GM19324 (cell line): ENCODE measurements at regions not wholly inside any gene's neighbourhood (a gene's known extent, or its start where the extent isn't known, plus 50 kb on each side); places are given as distances from the start of the nearest gene placed in this dataset.
"Not testable (repeated sequence)": the region's sequence is repeated elsewhere in the genome, so short reads cannot be mapped to it uniquely, and the experiment has no call there.

ENCODE experiments used
- ATAC-seq: cut with Tn5 transposase; IDR thresholded peaks from one replicate; pipeline ENCODE4 v1.9.1; 2021; ENCODE audit warnings: mild to moderate bottlenecking, moderate library complexity; ENCODE audit not compliant: unreplicated experiment, low FRiP score

- ATAC-seq = no peak
Measured at GRCh38 chr10:94217411-94217810, 145.3 kb downstream of the NOC3L start.

GRCh38 chr10:94218493-94219183 lies 144.1 kb downstream of the NOC3L start:
- ATAC-seq = no peak

GRCh38 chr10:94219829-94220228 lies 142.9 kb downstream of the NOC3L start:
- ATAC-seq = no peak

- ATAC-seq = no peak
Measured at GRCh38 chr10:94220717-94221116, 142.0 kb downstream of the NOC3L start.

- no peak for ATAC-seq
Measured at GRCh38 chr10:94223702-94224370, 138.9 kb downstream of the NOC3L start.

- ATAC-seq = no peak
Measured at GRCh38 chr10:94224656-94225055, 138.1 kb downstream of the NOC3L start.

GRCh38 chr10:94225589-94225988 lies 137.2 kb downstream of the NOC3L start:
- no peak for ATAC-seq

- no peak for ATAC-seq
Measured at GRCh38 chr10:94230134-94230785, 132.5 kb downstream of the NOC3L start.

- no peak for ATAC-seq
Measured at GRCh38 chr10:94232711-94233383, 129.9 kb downstream of the NOC3L start.

- no peak for ATAC-seq
Measured at GRCh38 chr10:94235461-94235860, 127.3 kb downstream of the NOC3L start.

GRCh38 chr10:94238006-94238617 lies 124.6 kb downstream of the NOC3L start:
- no peak for ATAC-seq

- ATAC-seq = no peak
Measured at GRCh38 chr10:94239696-94240095, 123.0 kb downstream of the NOC3L start.

- ATAC-seq = no peak
Measured at GRCh38 chr10:94240491-94240890, 122.2 kb downstream of the NOC3L start.

- ATAC-seq = no peak
Measured at GRCh38 chr10:94240901-94241300, 121.8 kb downstream of the NOC3L start.

GRCh38 chr10:94251098-94251497 lies 111.6 kb downstream of the NOC3L start:
- no peak for ATAC-seq

- no peak for ATAC-seq
Measured at GRCh38 chr10:94251568-94251967, 111.2 kb downstream of the NOC3L start.

- not testable (repeated sequence) for ATAC-seq
Measured at GRCh38 chr10:94257407-94257806, 105.3 kb downstream of the NOC3L start.

GRCh38 chr10:94260455-94260854 lies 102.3 kb downstream of the NOC3L start:
- ATAC-seq = no peak

- no peak for ATAC-seq
Measured at GRCh38 chr10:94264085-94264484, 98.7 kb downstream of the NOC3L start.

- ATAC-seq = no peak
Measured at GRCh38 chr10:94266091-94266490, 96.6 kb downstream of the NOC3L start.

- ATAC-seq = no peak
Measured at GRCh38 chr10:94268652-94269051, 94.1 kb downstream of the NOC3L start.
